ENCODE measurements at regions not wholly inside any gene's neighbourhood (a gene's known extent, or its start where the extent isn't known, plus 50 kb on each side); places are given as distances from the start of the nearest gene placed in this dataset.

DNA sequence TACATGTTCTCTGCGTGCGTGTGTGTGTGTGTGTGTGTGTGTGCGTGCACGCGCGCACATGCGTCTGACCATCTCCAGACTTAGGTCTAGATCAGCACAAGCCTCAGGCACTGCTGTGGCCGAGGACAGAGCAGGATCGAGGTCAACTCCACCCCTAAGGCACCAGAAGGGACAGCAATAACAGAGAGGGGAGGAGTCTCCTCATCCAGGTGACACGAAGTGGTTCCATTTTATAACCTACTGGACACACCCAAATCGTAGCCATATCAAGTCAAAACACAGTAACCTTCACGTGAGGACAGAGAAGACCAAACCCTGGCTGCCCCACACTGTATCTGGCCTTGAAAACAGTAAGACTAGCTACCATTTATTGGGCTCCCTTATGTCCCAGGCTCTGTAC is 224.1 kb downstream of the FGFR2 start:
- ATAC-seq = no peak
- Mint-ChIP-seq H3K36me3 (ENCODE audit: low read depth) (no peaks in the 10 kb centered on the region), H3K4me1 (peaks cover 2% of the 10 kb centered on the region; the same call in 2 of the 3 replicates)

More for the DNA sequence above, 224.1 kb downstream of the FGFR2 start:
- H3K4me1 ChIP-seq (ENCODE audit: insufficient read depth) = no peaks in the 10 kb centered on the region
- H3K27ac ChIP-seq (ENCODE audit: low read depth) = no peak overlapping the region
- Mint-ChIP-seq H3K27me3 (ENCODE audit: insufficient read depth, low read depth, poor library complexity) (no peaks in the 10 kb centered on the region), H3K4me3 (no peak overlapping the region), H3K27ac (no peak overlapping the region), H3K9me3 (no peaks in the 10 kb centered on the region)
- no peaks in the 10 kb centered on the region; the same call in 1 of the 2 replicates for H3K36me3 ChIP-seq (ENCODE audit: insufficient read depth)
- H3K79me2 ChIP-seq (replicated peaks; ENCODE audit: insufficient read depth) = no peaks in the 10 kb centered on the region
- no peaks in the 10 kb centered on the region for H4K20me1 ChIP-seq (replicated peaks; ENCODE audit: insufficient read depth)
- H3K4me3 ChIP-seq = no peak overlapping the region
- no peak for DNase-seq (ENCODE audit: low spot score)
- H3K9me2 ChIP-seq (ENCODE audit: insufficient read depth) = no peaks in the 10 kb centered on the region
- H3K27me3 ChIP-seq (ENCODE audit: insufficient read depth) = no peaks in the 10 kb centered on the region
- no peaks in the 10 kb centered on the region for H3F3A ChIP-seq (replicated peaks; ENCODE audit: low read depth)
- H3K4me2 ChIP-seq = no peak overlapping the region
- no peak for TF ChIP-seq EZH2 (IDR thresholded peaks at IDR 0.05; ENCODE audit: low read depth, unreplicated experiment)
- TF ChIP-seq, protein P1, sequence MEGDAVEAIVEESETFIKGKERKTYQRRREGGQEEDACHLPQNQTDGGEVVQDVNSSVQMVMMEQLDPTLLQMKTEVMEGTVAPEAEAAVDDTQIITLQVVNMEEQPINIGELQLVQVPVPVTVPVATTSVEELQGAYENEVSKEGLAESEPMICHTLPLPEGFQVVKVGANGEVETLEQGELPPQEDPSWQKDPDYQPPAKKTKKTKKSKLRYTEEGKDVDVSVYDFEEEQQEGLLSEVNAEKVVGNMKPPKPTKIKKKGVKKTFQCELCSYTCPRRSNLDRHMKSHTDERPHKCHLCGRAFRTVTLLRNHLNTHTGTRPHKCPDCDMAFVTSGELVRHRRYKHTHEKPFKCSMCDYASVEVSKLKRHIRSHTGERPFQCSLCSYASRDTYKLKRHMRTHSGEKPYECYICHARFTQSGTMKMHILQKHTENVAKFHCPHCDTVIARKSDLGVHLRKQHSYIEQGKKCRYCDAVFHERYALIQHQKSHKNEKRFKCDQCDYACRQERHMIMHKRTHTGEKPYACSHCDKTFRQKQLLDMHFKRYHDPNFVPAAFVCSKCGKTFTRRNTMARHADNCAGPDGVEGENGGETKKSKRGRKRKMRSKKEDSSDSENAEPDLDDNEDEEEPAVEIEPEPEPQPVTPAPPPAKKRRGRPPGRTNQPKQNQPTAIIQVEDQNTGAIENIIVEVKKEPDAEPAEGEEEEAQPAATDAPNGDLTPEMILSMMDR (conservative IDR thresholded peaks at IDR 0.05; ENCODE audit: low read depth in 2 of 2) = no peak
- no peak for TF ChIP-seq EZH2phosphoT487 (IDR thresholded peaks at IDR 0.05; ENCODE audit: unreplicated experiment)
- TF ChIP-seq, protein P2, sequence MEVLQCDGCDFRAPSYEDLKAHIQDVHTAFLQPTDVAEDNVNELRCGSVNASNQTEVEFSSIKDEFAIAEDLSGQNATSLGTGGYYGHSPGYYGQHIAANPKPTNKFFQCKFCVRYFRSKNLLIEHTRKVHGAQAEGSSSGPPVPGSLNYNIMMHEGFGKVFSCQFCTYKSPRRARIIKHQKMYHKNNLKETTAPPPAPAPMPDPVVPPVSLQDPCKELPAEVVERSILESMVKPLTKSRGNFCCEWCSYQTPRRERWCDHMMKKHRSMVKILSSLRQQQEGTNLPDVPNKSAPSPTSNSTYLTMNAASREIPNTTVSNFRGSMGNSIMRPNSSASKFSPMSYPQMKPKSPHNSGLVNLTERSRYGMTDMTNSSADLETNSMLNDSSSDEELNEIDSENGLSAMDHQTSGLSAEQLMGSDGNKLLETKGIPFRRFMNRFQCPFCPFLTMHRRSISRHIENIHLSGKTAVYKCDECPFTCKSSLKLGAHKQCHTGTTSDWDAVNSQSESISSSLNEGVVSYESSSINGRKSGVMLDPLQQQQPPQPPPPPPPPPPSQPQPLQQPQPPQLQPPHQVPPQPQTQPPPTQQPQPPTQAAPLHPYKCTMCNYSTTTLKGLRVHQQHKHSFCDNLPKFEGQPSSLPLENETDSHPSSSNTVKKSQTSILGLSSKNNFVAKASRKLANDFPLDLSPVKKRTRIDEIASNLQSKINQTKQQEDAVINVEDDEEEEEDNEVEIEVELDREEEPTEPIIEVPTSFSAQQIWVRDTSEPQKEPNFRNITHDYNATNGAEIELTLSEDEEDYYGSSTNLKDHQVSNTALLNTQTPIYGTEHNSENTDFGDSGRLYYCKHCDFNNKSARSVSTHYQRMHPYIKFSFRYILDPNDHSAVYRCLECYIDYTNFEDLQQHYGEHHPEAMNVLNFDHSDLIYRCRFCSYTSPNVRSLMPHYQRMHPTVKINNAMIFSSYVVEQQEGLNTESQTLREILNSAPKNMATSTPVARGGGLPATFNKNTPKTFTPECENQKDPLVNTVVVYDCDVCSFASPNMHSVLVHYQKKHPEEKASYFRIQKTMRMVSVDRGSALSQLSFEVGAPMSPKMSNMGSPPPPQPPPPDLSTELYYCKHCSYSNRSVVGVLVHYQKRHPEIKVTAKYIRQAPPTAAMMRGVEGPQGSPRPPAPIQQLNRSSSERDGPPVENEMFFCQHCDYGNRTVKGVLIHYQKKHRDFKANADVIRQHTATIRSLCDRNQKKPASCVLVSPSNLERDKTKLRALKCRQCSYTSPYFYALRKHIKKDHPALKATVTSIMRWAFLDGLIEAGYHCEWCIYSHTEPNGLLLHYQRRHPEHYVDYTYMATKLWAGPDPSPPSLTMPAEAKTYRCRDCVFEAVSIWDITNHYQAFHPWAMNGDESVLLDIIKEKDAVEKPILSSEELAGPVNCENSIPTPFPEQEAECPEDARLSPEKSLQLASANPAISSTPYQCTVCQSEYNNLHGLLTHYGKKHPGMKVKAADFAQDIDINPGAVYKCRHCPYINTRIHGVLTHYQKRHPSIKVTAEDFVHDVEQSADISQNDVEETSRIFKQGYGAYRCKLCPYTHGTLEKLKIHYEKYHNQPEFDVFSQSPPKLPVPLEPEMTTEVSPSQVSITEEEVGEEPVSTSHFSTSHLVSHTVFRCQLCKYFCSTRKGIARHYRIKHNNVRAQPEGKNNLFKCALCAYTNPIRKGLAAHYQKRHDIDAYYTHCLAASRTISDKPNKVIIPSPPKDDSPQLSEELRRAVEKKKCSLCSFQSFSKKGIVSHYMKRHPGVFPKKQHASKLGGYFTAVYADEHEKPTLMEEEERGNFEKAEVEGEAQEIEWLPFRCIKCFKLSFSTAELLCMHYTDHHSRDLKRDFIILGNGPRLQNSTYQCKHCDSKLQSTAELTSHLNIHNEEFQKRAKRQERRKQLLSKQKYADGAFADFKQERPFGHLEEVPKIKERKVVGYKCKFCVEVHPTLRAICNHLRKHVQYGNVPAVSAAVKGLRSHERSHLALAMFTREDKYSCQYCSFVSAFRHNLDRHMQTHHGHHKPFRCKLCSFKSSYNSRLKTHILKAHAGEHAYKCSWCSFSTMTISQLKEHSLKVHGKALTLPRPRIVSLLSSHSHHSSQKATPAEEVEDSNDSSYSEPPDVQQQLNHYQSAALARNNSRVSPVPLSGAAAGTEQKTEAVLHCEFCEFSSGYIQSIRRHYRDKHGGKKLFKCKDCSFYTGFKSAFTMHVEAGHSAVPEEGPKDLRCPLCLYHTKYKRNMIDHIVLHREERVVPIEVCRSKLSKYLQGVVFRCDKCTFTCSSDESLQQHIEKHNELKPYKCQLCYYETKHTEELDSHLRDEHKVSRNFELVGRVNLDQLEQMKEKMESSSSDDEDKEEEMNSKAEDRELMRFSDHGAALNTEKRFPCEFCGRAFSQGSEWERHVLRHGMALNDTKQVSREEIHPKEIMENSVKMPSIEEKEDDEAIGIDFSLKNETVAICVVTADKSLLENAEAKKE (CRISPR knock-in tag; IDR thresholded peaks at IDR 0.05) = no peak
- TF ChIP-seq ZNF331 (CRISPR knock-in tag; IDR thresholded peaks at IDR 0.05; ENCODE audit: low read depth) = no peak
- no peak for TF ChIP-seq STAT1 (IDR thresholded peaks at IDR 0.05; ENCODE audit: unreplicated experiment)
- no peak for TF ChIP-seq JUNB (IDR thresholded peaks at IDR 0.05; ENCODE audit: unreplicated experiment)
- TF ChIP-seq ZNF114 (CRISPR knock-in tag; IDR thresholded peaks at IDR 0.05) = no peak
- TF ChIP-seq POLR2AphosphoS5 (IDR thresholded peaks at IDR 0.05; ENCODE audit: low read depth) = no peak
- TF ChIP-seq, protein P3, sequence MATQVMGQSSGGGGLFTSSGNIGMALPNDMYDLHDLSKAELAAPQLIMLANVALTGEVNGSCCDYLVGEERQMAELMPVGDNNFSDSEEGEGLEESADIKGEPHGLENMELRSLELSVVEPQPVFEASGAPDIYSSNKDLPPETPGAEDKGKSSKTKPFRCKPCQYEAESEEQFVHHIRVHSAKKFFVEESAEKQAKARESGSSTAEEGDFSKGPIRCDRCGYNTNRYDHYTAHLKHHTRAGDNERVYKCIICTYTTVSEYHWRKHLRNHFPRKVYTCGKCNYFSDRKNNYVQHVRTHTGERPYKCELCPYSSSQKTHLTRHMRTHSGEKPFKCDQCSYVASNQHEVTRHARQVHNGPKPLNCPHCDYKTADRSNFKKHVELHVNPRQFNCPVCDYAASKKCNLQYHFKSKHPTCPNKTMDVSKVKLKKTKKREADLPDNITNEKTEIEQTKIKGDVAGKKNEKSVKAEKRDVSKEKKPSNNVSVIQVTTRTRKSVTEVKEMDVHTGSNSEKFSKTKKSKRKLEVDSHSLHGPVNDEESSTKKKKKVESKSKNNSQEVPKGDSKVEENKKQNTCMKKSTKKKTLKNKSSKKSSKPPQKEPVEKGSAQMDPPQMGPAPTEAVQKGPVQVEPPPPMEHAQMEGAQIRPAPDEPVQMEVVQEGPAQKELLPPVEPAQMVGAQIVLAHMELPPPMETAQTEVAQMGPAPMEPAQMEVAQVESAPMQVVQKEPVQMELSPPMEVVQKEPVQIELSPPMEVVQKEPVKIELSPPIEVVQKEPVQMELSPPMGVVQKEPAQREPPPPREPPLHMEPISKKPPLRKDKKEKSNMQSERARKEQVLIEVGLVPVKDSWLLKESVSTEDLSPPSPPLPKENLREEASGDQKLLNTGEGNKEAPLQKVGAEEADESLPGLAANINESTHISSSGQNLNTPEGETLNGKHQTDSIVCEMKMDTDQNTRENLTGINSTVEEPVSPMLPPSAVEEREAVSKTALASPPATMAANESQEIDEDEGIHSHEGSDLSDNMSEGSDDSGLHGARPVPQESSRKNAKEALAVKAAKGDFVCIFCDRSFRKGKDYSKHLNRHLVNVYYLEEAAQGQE (IDR thresholded peaks at IDR 0.05; ENCODE audit: unreplicated experiment) = no peak
- TF ChIP-seq, protein P4, sequence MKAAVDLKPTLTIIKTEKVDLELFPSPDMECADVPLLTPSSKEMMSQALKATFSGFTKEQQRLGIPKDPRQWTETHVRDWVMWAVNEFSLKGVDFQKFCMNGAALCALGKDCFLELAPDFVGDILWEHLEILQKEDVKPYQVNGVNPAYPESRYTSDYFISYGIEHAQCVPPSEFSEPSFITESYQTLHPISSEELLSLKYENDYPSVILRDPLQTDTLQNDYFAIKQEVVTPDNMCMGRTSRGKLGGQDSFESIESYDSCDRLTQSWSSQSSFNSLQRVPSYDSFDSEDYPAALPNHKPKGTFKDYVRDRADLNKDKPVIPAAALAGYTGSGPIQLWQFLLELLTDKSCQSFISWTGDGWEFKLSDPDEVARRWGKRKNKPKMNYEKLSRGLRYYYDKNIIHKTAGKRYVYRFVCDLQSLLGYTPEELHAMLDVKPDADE (IDR thresholded peaks at IDR 0.05) = no peak
- no peak for TF ChIP-seq NANOG (IDR thresholded peaks at IDR 0.05; ENCODE audit: borderline replicate concordance)
- no peak for TF ChIP-seq CREB1 (CRISPR knock-in tag; IDR thresholded peaks at IDR 0.05; ENCODE audit: low read depth)
- H2AFZ ChIP-seq = no peak overlapping the region

Data from GM23338 (cell line).